ENCODE measurements at regions not wholly inside any gene's neighbourhood (a gene's known extent, or its start where the extent isn't known, plus 50 kb on each side); places are given as distances from the start of the nearest gene placed in this dataset.

- no peak for DNase-seq (ENCODE audit: low read depth in 2 of 2)
Observed at GRCh38 chr15:39270221-39270855, 310.5 kb upstream of the THBS1 start.

GRCh38 chr15:39270934-39271333, 309.9 kb upstream of the THBS1 start:
- no peak for DNase-seq (ENCODE audit: low read depth in 2 of 2)

GRCh38 chr15:39272901-39273300, 308.0 kb upstream of the THBS1 start:
- DNase-seq (ENCODE audit: low read depth in 2 of 2) = no peak

- DNase-seq (ENCODE audit: low read depth in 2 of 2) = no peak
Observed at GRCh38 chr15:39273717-39274411, 307.0 kb upstream of the THBS1 start.

- DNase-seq (ENCODE audit: low read depth in 2 of 2) = no peak
Observed at GRCh38 chr15:39275066-39275465, 305.8 kb upstream of the THBS1 start.

- no peak for DNase-seq (ENCODE audit: low read depth in 2 of 2)
Observed at GRCh38 chr15:39279311-39279710, 301.6 kb upstream of the THBS1 start.

GRCh38 chr15:39281094-39281493, 299.8 kb upstream of the THBS1 start:
- no peak for DNase-seq (ENCODE audit: low read depth in 2 of 2)

- DNase-seq (ENCODE audit: low read depth in 2 of 2) = no peak
Observed at GRCh38 chr15:39282663-39283208, 298.1 kb upstream of the THBS1 start.

- no peak for DNase-seq (ENCODE audit: low read depth in 2 of 2)
Observed at GRCh38 chr15:39283531-39283930, 297.3 kb upstream of the THBS1 start.

GRCh38 chr15:39285071-39285470, 295.8 kb upstream of the THBS1 start:
- DNase-seq (ENCODE audit: low read depth in 2 of 2) = no peak

GRCh38 chr15:39285663-39286062, 295.2 kb upstream of the THBS1 start:
- DNase-seq (ENCODE audit: low read depth in 2 of 2) = no peak

GRCh38 chr15:39286706-39287105, 294.2 kb upstream of the THBS1 start:
- no peak for DNase-seq (ENCODE audit: low read depth in 2 of 2)

- no peak for DNase-seq (ENCODE audit: low read depth in 2 of 2)
Observed at GRCh38 chr15:39287322-39288195, 293.3 kb upstream of the THBS1 start.

- DNase-seq (ENCODE audit: low read depth in 2 of 2) = no peak
Observed at GRCh38 chr15:39290711-39291435, 290.0 kb upstream of the THBS1 start.

GRCh38 chr15:39291690-39292089, 289.2 kb upstream of the THBS1 start:
- DNase-seq (ENCODE audit: low read depth in 2 of 2) = no peak

- no peak for DNase-seq (ENCODE audit: low read depth in 2 of 2)
Observed at GRCh38 chr15:39296955-39297354, 283.9 kb upstream of the THBS1 start.

GRCh38 chr15:39298271-39298962, 282.5 kb upstream of the THBS1 start:
- DNase-seq (ENCODE audit: low read depth in 2 of 2) = no peak

- DNase-seq (ENCODE audit: low read depth in 2 of 2) = no peak
Observed at GRCh38 chr15:39299486-39300267, 281.2 kb upstream of the THBS1 start.

GRCh38 chr15:39300451-39301153, 280.3 kb upstream of the THBS1 start:
- DNase-seq (ENCODE audit: low read depth in 2 of 2) = no peak

- no peak for DNase-seq (ENCODE audit: low read depth in 2 of 2)
Observed at GRCh38 chr15:39301589-39301999, 279.3 kb upstream of the THBS1 start.
